ENCODE measurements at regions not wholly inside any gene's neighbourhood (a gene's known extent, or its start where the extent isn't known, plus 50 kb on each side); places are given as distances from the start of the nearest gene placed in this dataset.

- 41 to 43% methylated on average over 6 of the region's 6 CpGs for WGBS, 2 donors (ENCODE audit: low coverage in 1 of 2)
- H3K4me1 ChIP-seq, result peaks cover 0 to 39% (median 9%) of the 10 kb centered on the region in 3 donors
- no peaks in the 10 kb centered on the region for H3K27me3 ChIP-seq
- peak overlapping the region in 1 of 4 donors; percentile 48 for H3K27ac ChIP-seq
- no peaks in the 10 kb centered on the region for H3K9me3 ChIP-seq
- no peak for ATAC-seq
- no peak overlapping the region for H3K4me3 ChIP-seq
- H3K36me3 ChIP-seq, result no peaks in the 10 kb centered on the region
- TF ChIP-seq POLR2AphosphoS5 (IDR thresholded peaks at IDR 0.05) (no peak), CTCF (IDR thresholded peaks at IDR 0.05) (peak in 2 of 4 experiments; percentile 12 to 39)
These were observed 211.2 kb downstream of the C7orf25 start for GRCh38 chr7:42700406-42701327.

GRCh38 chr7:42699380-42700178 is 212.3 kb downstream of the C7orf25 start:
- 29 to 34% methylated on average over 9 to 10 of the region's 11 CpGs for WGBS, 2 donors (ENCODE audit: low coverage in 1 of 2)
- peak overlapping the region in 2 of 4 donors; percentile 17 to 48 for H3K27ac ChIP-seq
- H3K4me3 ChIP-seq, result no peak overlapping the region
- ATAC-seq, result no peak
- H3K27me3 ChIP-seq, result no peaks in the 10 kb centered on the region
- peaks cover 0 to 50% (median 14%) of the 10 kb centered on the region in 3 donors for H3K4me1 ChIP-seq
- H3K9me3 ChIP-seq, result no peaks in the 10 kb centered on the region
- H3K36me3 ChIP-seq, result no peaks in the 10 kb centered on the region
- no peak for TF ChIP-seq CTCF (IDR thresholded peaks at IDR 0.05)
- TF ChIP-seq POLR2A (IDR thresholded peaks at IDR 0.05), result no peak
- TF ChIP-seq EP300 (IDR thresholded peaks at IDR 0.05), result no peak
- no peak for TF ChIP-seq POLR2AphosphoS5 (IDR thresholded peaks at IDR 0.05)

- H3K4me1 ChIP-seq, result peaks cover 0 to 50% (median 14%) of the 10 kb centered on the region in 3 donors
- no peak overlapping the region for H3K27ac ChIP-seq
- H3K4me3 ChIP-seq, result no peak overlapping the region
- H3K36me3 ChIP-seq, result no peaks in the 10 kb centered on the region
- ATAC-seq, result no peak
- TF ChIP-seq POLR2AphosphoS5 (IDR thresholded peaks at IDR 0.05) (no peak), EP300 (IDR thresholded peaks at IDR 0.05) (no peak), POLR2A (IDR thresholded peaks at IDR 0.05) (no peak), CTCF (IDR thresholded peaks at IDR 0.05) (no peak)
- no peaks in the 10 kb centered on the region for H3K27me3 ChIP-seq
- WGBS, 2 donors (ENCODE audit: low coverage in 1 of 2), result 65 to 77% methylated on average over 6 to 7 of the region's 7 CpGs
- H3K9me3 ChIP-seq, result no peaks in the 10 kb centered on the region
These were observed 213.1 kb downstream of the C7orf25 start for GRCh38 chr7:42698600-42699374.

GRCh38 chr7:42694894-42695507 is 216.9 kb downstream of the C7orf25 start:
- ATAC-seq, result no peak
- 45 to 70% methylated on average over 2 to 6 of the region's 6 CpGs for WGBS, 2 donors (ENCODE audit: low coverage in 1 of 2)
- no peaks in the 10 kb centered on the region for H3K27me3 ChIP-seq
- H3K4me3 ChIP-seq, result no peak overlapping the region
- no peaks in the 10 kb centered on the region for H3K9me3 ChIP-seq
- H3K27ac ChIP-seq, result no peak overlapping the region
- H3K36me3 ChIP-seq, result no peaks in the 10 kb centered on the region
- H3K4me1 ChIP-seq, result peaks cover 0 to 39% (median 10%) of the 10 kb centered on the region in 3 donors
- TF ChIP-seq CTCF (IDR thresholded peaks at IDR 0.05) (no peak), POLR2AphosphoS5 (IDR thresholded peaks at IDR 0.05) (no peak), EP300 (IDR thresholded peaks at IDR 0.05) (no peak), POLR2A (IDR thresholded peaks at IDR 0.05) (no peak)

Data from gastroesophageal sphincter (tissue), 4 donors.